Naive B cell (primary cell): ENCODE measurements at regions not wholly inside any gene's neighbourhood (a gene's known extent, or its start where the extent isn't known, plus 50 kb on each side); places are given as distances from the start of the nearest gene placed in this dataset.

ENCODE experiments used
- ATAC-seq, 2 donors: fragments of 150-1000 bp; cut with Tn5 transposase; 2 replicates each; pipeline ENCODE4 v1.10.0; 2021; ENCODE audit warnings: low read depth in 2 of 2, mild to moderate bottlenecking in 2 of 2, moderate library complexity in 2 of 2
- DNase-seq: peaks from one replicate; pipeline ENCODE4 v3.0.0; 2022
- H3K27ac Mint-ChIP-seq, 6 donors: one replicate each; pipeline ENCODE4 v1.8.0; 2020 to 2022; ENCODE audit warnings: mild to moderate bottlenecking in 6 of 6, mixed read lengths in 6 of 6, moderate library complexity in 5 of 6, inconsistent platforms in 2 of 6
- H3K27me3 Mint-ChIP-seq, 3 donors: one replicate each; pipeline ENCODE4 v1.8.0; 2021 to 2022; ENCODE audit warnings: mixed read lengths in 3 of 3, mild to moderate bottlenecking in 1 of 3
- H3K36me3 Mint-ChIP-seq, 2 donors: one replicate each; pipeline ENCODE4 v1.8.0; 2020 to 2022; ENCODE audit warnings: mixed read lengths in 2 of 2, inconsistent platforms in 1 of 2, mild to moderate bottlenecking in 1 of 2
- H3K4me1 Mint-ChIP-seq, 3 donors: one replicate each; pipeline ENCODE4 v1.8.0; 2020 to 2022; ENCODE audit warnings: mixed read lengths in 3 of 3, inconsistent platforms in 1 of 3, mild to moderate bottlenecking in 1 of 3, moderate library complexity in 1 of 3
- H3K4me3 Mint-ChIP-seq, 8 donors: one replicate each; pipeline ENCODE4 v1.8.0; 2020 to 2022; ENCODE audit warnings: mild to moderate bottlenecking in 8 of 8, mixed read lengths in 8 of 8, moderate library complexity in 8 of 8, inconsistent platforms in 2 of 8
- H3K9me3 Mint-ChIP-seq, 7 donors: one replicate each; pipeline ENCODE4 v1.8.0; 2020 to 2022; ENCODE audit warnings: mixed read lengths in 7 of 7, mild to moderate bottlenecking in 5 of 7, inconsistent platforms in 2 of 7, moderate library complexity in 1 of 7

DNA sequence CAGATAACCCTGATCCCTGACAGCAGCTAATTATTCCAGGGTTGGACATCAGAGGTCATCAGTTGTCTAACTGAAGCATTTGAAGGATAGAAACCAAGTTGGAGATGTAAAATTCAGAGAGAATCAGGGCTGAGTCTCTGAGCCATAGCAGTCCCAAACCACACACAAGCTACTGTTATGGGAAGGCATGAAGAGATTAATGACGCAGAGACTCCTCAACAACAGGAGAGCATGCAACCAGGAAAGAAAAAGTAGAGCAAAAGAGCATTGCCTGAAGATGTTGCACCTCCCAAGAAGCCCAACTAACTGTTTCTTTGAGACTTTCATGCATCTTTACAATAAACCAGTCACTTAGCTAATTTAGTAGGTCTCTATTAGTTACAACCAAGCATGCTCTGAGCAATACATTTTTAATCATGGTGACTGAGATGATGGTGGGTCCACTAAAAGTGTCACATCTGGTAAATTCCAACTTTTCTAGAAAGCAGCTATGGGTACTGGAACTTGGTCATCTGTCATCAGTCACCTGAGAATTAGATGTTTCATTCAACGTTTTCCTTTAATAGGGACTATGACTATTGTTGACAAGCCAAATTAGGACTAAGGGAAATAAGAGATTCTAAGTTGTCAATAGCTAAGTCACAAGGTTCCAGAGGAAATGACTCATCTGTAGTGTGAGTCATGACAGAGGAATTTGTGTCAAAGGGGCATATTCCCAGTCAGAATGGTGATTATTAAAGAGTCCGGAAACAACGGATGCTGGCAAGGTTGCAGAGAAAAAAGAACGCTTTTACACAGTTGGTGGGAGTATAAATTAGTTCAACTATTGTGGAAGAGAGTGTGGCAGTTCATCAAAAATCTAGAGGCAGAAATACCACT lies 239.8 kb downstream of the CHD9NB start:
- H3K27me3 Mint-ChIP-seq, result no peaks in the 10 kb centered on the region
- no peaks in the 10 kb centered on the region for H3K4me1 Mint-ChIP-seq
- H3K4me3 Mint-ChIP-seq, result no peak overlapping the region
- DNase-seq (no peak), ATAC-seq (no peak)
- no peak overlapping the region for H3K27ac Mint-ChIP-seq
- no peaks in the 10 kb centered on the region for H3K36me3 Mint-ChIP-seq
- H3K9me3 Mint-ChIP-seq, result peaks cover 0 to 5% (median 0%) of the 10 kb centered on the region in 7 donors

GRCh38 chr16:52805559-52806168 lies 247.0 kb downstream of the CHD9NB start:
- no peaks in the 10 kb centered on the region for H3K4me1 Mint-ChIP-seq
- H3K27ac Mint-ChIP-seq, result no peak overlapping the region
- H3K27me3 Mint-ChIP-seq, result no peaks in the 10 kb centered on the region
- no peaks in the 10 kb centered on the region for H3K36me3 Mint-ChIP-seq
- ATAC-seq (no peak), DNase-seq (no peak)
- no peak overlapping the region for H3K4me3 Mint-ChIP-seq
- peaks cover 0 to 11% (median 7%) of the 10 kb centered on the region in 7 donors for H3K9me3 Mint-ChIP-seq

- H3K9me3 Mint-ChIP-seq, result peaks cover 0 to 16% (median 6%) of the 10 kb centered on the region in 7 donors
- no peak overlapping the region for H3K27ac Mint-ChIP-seq
- H3K4me1 Mint-ChIP-seq, result no peaks in the 10 kb centered on the region
Measured at GRCh38 chr16:52800432-52800831, 252.3 kb downstream of the CHD9NB start.

DNA sequence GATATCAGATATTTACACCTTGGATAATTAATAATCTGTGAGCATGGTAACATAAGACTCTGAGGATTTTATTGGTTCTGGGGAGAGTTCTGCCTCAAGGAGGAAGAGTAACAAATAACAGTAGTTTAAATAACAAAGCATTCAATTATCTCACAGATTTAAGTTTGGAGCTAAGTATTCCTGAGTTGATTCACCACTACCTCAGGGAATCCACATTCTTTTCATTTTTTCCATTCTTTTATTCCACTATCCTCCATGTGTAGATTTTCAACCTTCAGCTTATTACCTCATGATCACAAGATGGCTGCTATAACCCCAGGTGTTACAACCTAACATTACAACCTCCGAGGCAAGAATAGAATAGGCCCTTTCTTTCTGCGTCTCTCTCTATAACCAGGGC lies 252.2 kb upstream of the TOX3 start:
- no peaks in the 10 kb centered on the region for H3K4me1 Mint-ChIP-seq
- H3K9me3 Mint-ChIP-seq, result peaks cover 0 to 11% (median 4%) of the 10 kb centered on the region in 7 donors
- no peak overlapping the region for H3K27ac Mint-ChIP-seq
- DNase-seq, result no peak
- no peaks in the 10 kb centered on the region for H3K36me3 Mint-ChIP-seq
- H3K27me3 Mint-ChIP-seq, result no peaks in the 10 kb centered on the region
- no peak for ATAC-seq
- H3K4me3 Mint-ChIP-seq, result no peak overlapping the region

More at GRCh38 chr16:52800432-52800831, 252.3 kb downstream of the CHD9NB start:
- no peak for DNase-seq
- Mint-ChIP-seq H3K27me3 (no peaks in the 10 kb centered on the region), H3K36me3 (no peaks in the 10 kb centered on the region), H3K4me3 (no peak overlapping the region)
- no peak for ATAC-seq

GRCh38 chr16:52787709-52788108 lies 240.8 kb upstream of the TOX3 start:
- no peak overlapping the region for H3K27ac Mint-ChIP-seq
- H3K4me1 Mint-ChIP-seq, result no peaks in the 10 kb centered on the region
- H3K27me3 Mint-ChIP-seq, result peaks cover 0 to 13% (median 7%) of the 10 kb centered on the region in 3 donors
- ATAC-seq, result no peak
- no peak for DNase-seq
- H3K4me3 Mint-ChIP-seq, result peak overlapping the region in 1 of 8 donors; percentile 4
- no peaks in the 10 kb centered on the region for H3K36me3 Mint-ChIP-seq
- H3K9me3 Mint-ChIP-seq, result peaks cover 0 to 6% (median 1%) of the 10 kb centered on the region in 7 donors

DNA sequence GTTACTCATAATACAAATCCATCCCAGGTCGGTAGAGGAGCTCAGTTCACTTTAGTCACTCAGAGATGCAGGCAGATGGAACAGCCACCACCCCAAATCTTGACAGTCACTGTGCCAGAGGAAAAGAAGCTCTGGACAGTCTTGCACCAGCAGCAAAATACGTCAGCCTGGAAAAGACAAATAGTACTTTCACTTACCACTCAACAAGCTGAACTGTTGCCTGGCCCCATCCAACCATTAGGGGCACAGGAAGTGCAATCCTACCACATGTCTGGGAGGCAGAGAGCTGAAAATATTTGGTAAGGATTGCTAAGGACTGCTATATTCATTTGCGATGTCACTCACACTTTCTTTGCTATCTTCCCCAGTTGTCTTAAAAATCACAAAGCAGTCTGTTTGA lies 239.1 kb upstream of the TOX3 start:
- Mint-ChIP-seq H3K36me3 (no peaks in the 10 kb centered on the region), H3K9me3 (peaks cover 0 to 6% (median 1%) of the 10 kb centered on the region in 7 donors), H3K27me3 (peaks cover 0 to 16% (median 13%) of the 10 kb centered on the region in 3 donors), H3K4me3 (no peak overlapping the region), H3K4me1 (no peaks in the 10 kb centered on the region), H3K27ac (no peak overlapping the region)
- DNase-seq (no peak), ATAC-seq (no peak)

GRCh38 chr16:52785653-52786052 lies 238.7 kb upstream of the TOX3 start:
- no peak overlapping the region for H3K27ac Mint-ChIP-seq
- ATAC-seq (no peak), DNase-seq (no peak)
- peaks cover 0 to 16% (median 13%) of the 10 kb centered on the region in 3 donors for H3K27me3 Mint-ChIP-seq
- H3K4me1 Mint-ChIP-seq, result no peaks in the 10 kb centered on the region
- no peaks in the 10 kb centered on the region for H3K36me3 Mint-ChIP-seq
- H3K9me3 Mint-ChIP-seq, result peaks cover 0 to 6% (median 1%) of the 10 kb centered on the region in 7 donors
- no peak overlapping the region for H3K4me3 Mint-ChIP-seq

DNA sequence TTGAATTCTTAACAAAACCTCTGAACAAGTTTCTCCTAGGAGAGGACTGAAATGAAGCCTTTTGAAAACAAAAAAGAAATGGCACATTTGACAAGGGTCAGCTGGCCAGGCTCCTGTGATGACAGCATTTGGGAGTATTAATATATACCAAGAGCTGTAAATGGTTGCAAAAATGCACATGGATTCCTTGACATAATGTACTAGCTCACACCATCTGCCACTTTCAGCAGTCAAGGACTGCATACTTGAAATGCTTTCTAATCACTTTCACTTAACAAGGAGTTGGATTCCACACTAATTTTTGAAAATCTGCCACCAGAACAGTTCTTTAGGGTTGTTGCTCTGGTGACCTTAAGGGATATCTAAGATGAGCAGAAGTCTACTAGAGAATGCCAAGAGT lies 236.7 kb upstream of the TOX3 start:
- H3K27me3 Mint-ChIP-seq, result peaks cover 3 to 16% (median 13%) of the 10 kb centered on the region in 3 donors
- no peak for DNase-seq
- H3K36me3 Mint-ChIP-seq, result no peaks in the 10 kb centered on the region
- H3K9me3 Mint-ChIP-seq, result peaks cover 0 to 2% (median 0%) of the 10 kb centered on the region in 7 donors
- no peak for ATAC-seq
- H3K4me1 Mint-ChIP-seq, result no peaks in the 10 kb centered on the region
- no peak overlapping the region for H3K4me3 Mint-ChIP-seq
- no peak overlapping the region for H3K27ac Mint-ChIP-seq

DNA sequence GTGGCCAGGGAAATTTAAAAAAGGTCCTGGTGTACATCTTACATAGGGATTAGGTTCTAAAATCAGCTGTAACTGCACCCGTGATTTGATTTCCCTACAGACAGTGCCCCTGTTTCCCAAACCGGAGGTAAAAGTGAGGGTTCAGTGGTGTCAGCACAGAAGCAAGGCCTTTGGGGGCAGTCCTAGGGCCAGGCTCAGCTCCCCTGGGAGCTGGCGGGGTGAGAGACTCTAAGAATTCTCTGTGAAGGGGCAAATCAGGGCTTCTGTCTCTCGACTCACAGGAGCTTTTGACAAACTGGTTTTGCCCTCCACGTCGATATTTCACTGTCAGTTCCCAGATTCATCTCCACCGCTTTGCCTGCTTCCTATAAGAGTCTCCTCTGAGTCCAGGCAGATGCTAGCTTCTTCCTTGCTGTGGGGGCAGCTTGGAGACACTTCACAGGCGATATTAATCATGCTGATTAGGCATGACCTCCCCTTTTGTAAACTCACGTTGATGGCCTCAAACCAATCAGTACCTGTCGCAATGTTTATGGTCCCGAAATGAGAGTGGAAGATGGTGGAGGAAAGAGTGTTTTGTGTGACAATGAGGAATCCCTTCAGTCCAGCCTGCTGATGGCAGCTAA lies 234.2 kb upstream of the TOX3 start:
- H3K9me3 Mint-ChIP-seq, result peaks cover 0 to 2% (median 0%) of the 10 kb centered on the region in 7 donors
- ATAC-seq (no peak), DNase-seq (no peak)
- H3K27me3 Mint-ChIP-seq, result peaks cover 11 to 16% (median 12%) of the 10 kb centered on the region in 3 donors
- no peak overlapping the region for H3K4me3 Mint-ChIP-seq
- no peak overlapping the region for H3K27ac Mint-ChIP-seq
- H3K4me1 Mint-ChIP-seq, result no peaks in the 10 kb centered on the region
- H3K36me3 Mint-ChIP-seq, result no peaks in the 10 kb centered on the region

GRCh38 chr16:52773026-52773425 lies 226.1 kb upstream of the TOX3 start:
- no peak overlapping the region for H3K27ac Mint-ChIP-seq
- no peak for ATAC-seq
- H3K36me3 Mint-ChIP-seq, result no peaks in the 10 kb centered on the region
- no peak for DNase-seq
- H3K4me3 Mint-ChIP-seq, result no peak overlapping the region
- H3K9me3 Mint-ChIP-seq, result peaks cover 0 to 5% (median 0%) of the 10 kb centered on the region in 7 donors
- no peaks in the 10 kb centered on the region for H3K4me1 Mint-ChIP-seq
- peaks cover 0 to 18% (median 0%) of the 10 kb centered on the region in 3 donors for H3K27me3 Mint-ChIP-seq

DNA sequence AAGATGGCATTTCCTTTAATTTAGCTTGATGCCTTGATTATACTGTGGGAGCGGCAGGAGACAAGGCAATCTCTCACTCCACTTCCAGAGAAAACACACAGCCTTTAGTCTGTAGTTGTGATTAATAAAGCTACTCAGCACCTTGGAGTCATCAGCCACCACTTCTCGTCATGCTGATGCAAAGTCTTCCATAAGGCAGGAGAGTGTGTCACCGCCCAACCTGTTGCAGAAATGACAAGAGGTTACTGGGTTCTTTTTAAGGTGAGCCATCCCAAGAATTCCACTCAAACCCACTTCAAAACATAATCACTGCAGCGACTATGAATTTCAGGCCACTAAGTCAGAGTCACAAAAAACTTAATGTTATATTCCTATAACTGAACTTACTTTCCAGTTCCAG lies 223.9 kb upstream of the TOX3 start:
- Mint-ChIP-seq H3K9me3 (peaks cover 0 to 4% (median 0%) of the 10 kb centered on the region in 7 donors), H3K4me1 (no peaks in the 10 kb centered on the region), H3K36me3 (no peaks in the 10 kb centered on the region), H3K4me3 (no peak overlapping the region), H3K27ac (no peak overlapping the region), H3K27me3 (peaks cover 0 to 13% (median 0%) of the 10 kb centered on the region in 3 donors)
- ATAC-seq (no peak), DNase-seq (no peak)

DNA sequence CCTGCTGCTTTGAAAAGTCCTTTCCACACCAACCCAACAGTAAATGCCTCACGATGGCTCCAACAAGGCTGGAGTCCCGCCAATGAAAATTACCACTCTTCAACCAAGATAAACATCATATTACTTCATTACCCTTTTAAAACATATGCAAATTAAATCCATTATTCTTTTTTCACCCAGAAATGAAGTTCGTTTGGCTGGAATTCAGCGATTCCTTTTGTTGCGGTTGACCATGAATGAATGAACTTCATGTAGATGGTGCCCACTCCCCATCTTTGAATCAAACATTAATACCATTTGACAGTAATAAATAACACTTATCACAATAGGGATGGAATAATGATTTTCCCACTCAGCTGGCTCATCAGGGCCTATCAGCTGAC lies 211.5 kb upstream of the TOX3 start:
- H3K27me3 Mint-ChIP-seq, result no peaks in the 10 kb centered on the region
- no peak overlapping the region for H3K27ac Mint-ChIP-seq
- no peaks in the 10 kb centered on the region for H3K9me3 Mint-ChIP-seq
- no peaks in the 10 kb centered on the region for H3K4me1 Mint-ChIP-seq
- ATAC-seq, result no peak
- no peak for DNase-seq
- no peaks in the 10 kb centered on the region for H3K36me3 Mint-ChIP-seq
- no peak overlapping the region for H3K4me3 Mint-ChIP-seq

GRCh38 chr16:52757746-52758472 lies 211.0 kb upstream of the TOX3 start:
- DNase-seq, result no peak
- no peak overlapping the region for H3K4me3 Mint-ChIP-seq
- no peaks in the 10 kb centered on the region for H3K27me3 Mint-ChIP-seq
- no peak overlapping the region for H3K27ac Mint-ChIP-seq
- no peaks in the 10 kb centered on the region for H3K36me3 Mint-ChIP-seq
- no peaks in the 10 kb centered on the region for H3K9me3 Mint-ChIP-seq
- H3K4me1 Mint-ChIP-seq, result no peaks in the 10 kb centered on the region
- no peak for ATAC-seq
